HepG2 (cell line): ENCODE measurements at regions not wholly inside any gene's neighbourhood (a gene's known extent, or its start where the extent isn't known, plus 50 kb on each side); places are given as distances from the start of the nearest gene placed in this dataset.

Experiments used
- ATAC-seq: fragments of 200-7000 bp; cut with Tn5 transposase; 3 replicates; pipeline ENCODE4 v1.9.1; 2020; ENCODE audit warnings: mild to moderate bottlenecking, moderate library complexity
- BruUV-seq: library from RNA; stranded (reverse); fragments of 400-500 nt; replicated peaks from 2 replicates; lab custom pipeline; 2021; lab: Mats Ljungman, UMichigan
- CTCF ChIA-PET: fragments of 300-600 bp; formaldehyde crosslinking; extraction: SDS; loops from one replicate; lab custom pipeline; 2021; ENCODE audit warnings: low total read pairs, inconsistent platforms, low intra/inter-chr PET ratio; lab: Yijun Ruan, JAX
- POLR2A ChIA-PET: fragments of 350-600 bp; sonication (Branson Sonifier 250); formaldehyde crosslinking; loops from one replicate; lab custom pipeline; 2020; ENCODE audit warnings: antibody characterized with exemption, inconsistent platforms; lab: Yijun Ruan, JAX
- DNase-seq: peaks from one replicate; pipeline ENCODE4 v3.0.0-alpha.2; 2015; ENCODE audit warnings: low spot score
- FAIRE-seq: peaks from 3 replicates; lab custom pipeline; 2011; peaks lifted over from hg19 to GRCh38; lab: Jason Lieb, UNC
- H2AFZ ChIP-seq: one replicate; pipeline ENCODE4 v1.6.1; 2011; ENCODE audit warnings: low read length, inconsistent platforms
- H3K27ac ChIP-seq: fragments of 300-600 bp; 3 replicates; pipeline ENCODE4 v1.8.0; 2011; ENCODE audit warnings: mixed run types, mild to moderate bottlenecking, mixed read lengths, low read length, inconsistent platforms; ENCODE audit not compliant: insufficient read depth; ENCODE audit errors: extremely low read length
- H3K27me3 ChIP-seq, 2 experiments: fragments of 200-600 bp in 1 of 2; 2 replicates in 1 of 2; 3 replicates in 1 of 2; pipeline versions ENCODE4 v1.6.0 to v1.8.0; 2011; ENCODE audit warnings: low read length in 2 of 2, mild to moderate bottlenecking in 2 of 2, moderate library complexity in 2 of 2, inconsistent platforms in 1 of 2; ENCODE audit not compliant: insufficient read depth in 2 of 2, control insufficient read depth in 1 of 2
- H3K36me3 ChIP-seq, 2 experiments: fragments of 200-600 bp in 1 of 2; replicated peaks in 1 of 2; 2 replicates in 1 of 2; 3 replicates in 1 of 2; pipeline versions ENCODE4 v1.5.1 to v1.8.0; 2011; ENCODE audit warnings: low read length in 2 of 2, inconsistent platforms in 1 of 2; ENCODE audit not compliant: insufficient read depth in 2 of 2, control insufficient read depth in 1 of 2
- H3K4me1 ChIP-seq: 2 replicates; pipeline ENCODE4 v1.5.1; 2012; ENCODE audit warnings: low read length, inconsistent platforms; ENCODE audit not compliant: insufficient read depth
- H3K4me2 ChIP-seq: 2 replicates; pipeline ENCODE4 v1.6.0; 2011; ENCODE audit warnings: low read depth, low read length, inconsistent platforms
- H3K4me3 ChIP-seq, 3 experiments: fragments of 200-600 bp in 1 of 3; sonication (generic), shearing (Covaris generic) in 1 of 3; replicated peaks in 1 of 3; 2 replicates each; pipeline ENCODE4 v1.5.1; 2011 to 2016; ENCODE audit warnings: low read length in 3 of 3, inconsistent platforms in 2 of 3, low read depth in 2 of 3, mild to moderate bottlenecking in 2 of 3, control low read depth in 1 of 3, mixed read lengths in 1 of 3; ENCODE audit not compliant: insufficient read depth in 1 of 3
- H3K79me2 ChIP-seq: one replicate; pipeline ENCODE4 v1.6.1; 2011; ENCODE audit warnings: low read length, inconsistent platforms; ENCODE audit not compliant: insufficient read depth
- H3K9ac ChIP-seq: 2 replicates; pipeline ENCODE4 v1.6.0; 2011; ENCODE audit warnings: mild to moderate bottlenecking, low read depth, low read length, inconsistent platforms; ENCODE audit not compliant: insufficient read depth
- H3K9me3 ChIP-seq: 2 replicates; pipeline ENCODE4 v1.5.1; 2012; ENCODE audit warnings: mild to moderate bottlenecking, low read length
- H4K20me1 ChIP-seq: 2 replicates; pipeline ENCODE4 v1.6.0; 2011; ENCODE audit warnings: inconsistent platforms, mild to moderate bottlenecking, low read length, moderate library complexity; ENCODE audit not compliant: insufficient read depth
- DDIT3 ChIP-seq: sonication (generic); formaldehyde crosslinking; IDR thresholded peaks from 2 replicates; pipeline ENCODE4 v1.4.0; 2020; ENCODE audit warnings: mild to moderate bottlenecking, missing genetic modification reagents
- MEIS1 ChIP-seq: sonication (generic); formaldehyde crosslinking; IDR thresholded peaks from 2 replicates; pipeline ENCODE4 v1.9.0; 2021; ENCODE audit warnings: mild to moderate bottlenecking, missing genetic modification reagents, moderate library complexity, borderline replicate concordance
- NR2C2 ChIP-seq: sonication (generic); formaldehyde crosslinking; IDR thresholded peaks from 2 replicates; pipeline ENCODE4 v1.4.0; 2020; ENCODE audit warnings: missing genetic modification reagents, mild to moderate bottlenecking, moderate library complexity, borderline replicate concordance
- ZBTB10 ChIP-seq: sonication (generic); formaldehyde crosslinking; IDR thresholded peaks from 2 replicates; pipeline ENCODE4 v1.4.0; 2020; ENCODE audit warnings: missing genetic modification reagents, borderline replicate concordance
- WGBS: methylation state at CpG from one replicate; pipeline ENCODE4 v1.1.6; 2017; ENCODE audit warnings: low lambda C conversion rate; 5-methylcytosine and 5-hydroxymethylcytosine counted together
- in situ Hi-C: cut with HindIII; loops from 2 replicates; pipeline ENCODE4 v1.10.0; 2017; ENCODE audit warnings: low pct_unique_long_range_greater_than_20kb; ENCODE audit not compliant: extremely low pct_ligation_motif_present
- intact Hi-C: fragments of 100-400 bp; cut with micrococcal nuclease; formaldehyde crosslinking; loops from one replicate; pipeline ENCODE4 v1.10.0; 2022; ENCODE audit not compliant: unreplicated experiment

- Histone ChIP-seq H3K9ac (no peak overlapping the region), H3K79me2 (no peaks in the 10 kb centered on the region), H3K9me3 (no peaks in the 10 kb centered on the region), H3K4me3 (no peak overlapping the region), H3K4me2 (no peak overlapping the region), H4K20me1 (no peaks in the 10 kb centered on the region), H3K4me1 (no peaks in the 10 kb centered on the region), H3K27me3 (no peaks in the 10 kb centered on the region; a peak in 1 of 5 replicates), H3K27ac (no peak overlapping the region), H3K36me3 (no peaks in the 10 kb centered on the region), H2AFZ (no peak overlapping the region)
- 66% methylated on average over 17 of the region's 36 CpGs for WGBS
- FAIRE-seq (no peak), ATAC-seq (no peak), DNase-seq (no peak)
- intact Hi-C loops (loop anchor here (5.0 kb wide), 1 partner anchor 1785 kb away; no protein-coding TSS in a partner anchor), in situ Hi-C loops (loop anchor here (10.0 to 25.0 kb wide), 2 partner anchors 273 to 1785 kb away; no protein-coding TSS in a partner anchor)
- CTCF ChIA-PET, result interaction anchor here (3.2 kb wide), 1 partner anchor 283 kb away, joined by 12 read pairs; no protein-coding TSS in a partner anchor
- no TSS peak for BruUV-seq
- no peak for TF ChIP-seq NR2C2
- TF ChIP-seq ZBTB10 (CRISPR knock-in tag), result no peak
- no peak for TF ChIP-seq MEIS1
- TF ChIP-seq DDIT3, result no peak
- POLR2A ChIA-PET, result no interaction called here
Observed at GRCh38 chr2:41697389-41697788, 350.4 kb upstream of the PKDCC start.
